Endothelial cell of umbilical vein (primary cell): ENCODE measurements at regions not wholly inside any gene's neighbourhood (a gene's known extent, or its start where the extent isn't known, plus 50 kb on each side); places are given as distances from the start of the nearest gene placed in this dataset.

Experiments used
- CTCF ChIP-seq, 2 donors: IDR thresholded peaks; 1 replicate in 1 of 2; 2 replicates in 1 of 2; pipeline ENCODE4 v1.5.1; 2011; ENCODE audit warnings: low read length in 2 of 2, mild to moderate bottlenecking in 2 of 2, moderate library complexity in 2 of 2, control low read depth in 1 of 2, inconsistent platforms in 1 of 2, low read depth in 1 of 2; ENCODE audit not compliant: insufficient read depth in 1 of 2; ENCODE audit errors: extremely low read depth in 1 of 2
- EZH2 ChIP-seq: IDR thresholded peaks from 2 replicates; pipeline ENCODE4 v1.6.1; 2012; ENCODE audit warnings: borderline replicate concordance, low read depth, mild to moderate bottlenecking, moderate library complexity, low read length, inconsistent platforms; ENCODE audit not compliant: severe bottlenecking
- FOS ChIP-seq: IDR thresholded peaks from 2 replicates; pipeline ENCODE4 v1.6.1; 2011; ENCODE audit warnings: mild to moderate bottlenecking, low read length, moderate library complexity, borderline replicate concordance; ENCODE audit not compliant: insufficient read depth
- GATA2 ChIP-seq: IDR thresholded peaks from 2 replicates; pipeline ENCODE4 v1.7.0; 2011; ENCODE audit warnings: low read depth, mild to moderate bottlenecking, moderate library complexity, mixed read lengths, low read length; ENCODE audit not compliant: insufficient read length, insufficient read depth
- JUN ChIP-seq: IDR thresholded peaks from 2 replicates; pipeline ENCODE4 v1.6.1; 2011; ENCODE audit warnings: borderline replicate concordance, low read depth; ENCODE audit not compliant: insufficient read length, insufficient read depth
- MAX ChIP-seq: IDR thresholded peaks from 2 replicates; pipeline ENCODE4 v1.6.1; 2011; ENCODE audit not compliant: insufficient read depth, insufficient read length
- MYC ChIP-seq: IDR thresholded peaks from one replicate; pipeline ENCODE4 v1.6.1; 2011; ENCODE audit warnings: mild to moderate bottlenecking, low read depth, low read length
- POLR2A ChIP-seq: IDR thresholded peaks from 2 replicates; pipeline ENCODE4 v1.6.1; 2012; ENCODE audit warnings: low read depth, mild to moderate bottlenecking, control low read depth, low read length
- POLR2AphosphoS5 ChIP-seq: IDR thresholded peaks from 2 replicates; pipeline ENCODE4 v1.6.1; 2012; ENCODE audit warnings: low read depth, mild to moderate bottlenecking, control low read depth, low read length, moderate library complexity; ENCODE audit not compliant: insufficient read depth

GRCh38 chr9:115240676-115241075, 122.7 kb upstream of the TNC start:
- TF ChIP-seq CTCF (IDR thresholded peaks at IDR 0.05; ENCODE audit: extremely low read depth in 1 of 2, insufficient read depth in 1 of 2, low read depth in 1 of 2, low read length in 2 of 2) = no peak
- no peak for TF ChIP-seq EZH2
- no peak for TF ChIP-seq POLR2A
- no peak for TF ChIP-seq POLR2AphosphoS5
- TF ChIP-seq FOS = no peak
- no peak for TF ChIP-seq MAX
- TF ChIP-seq MYC = no peak
- TF ChIP-seq JUN = no peak
- TF ChIP-seq GATA2 = no peak
